ENCODE measurements at regions not wholly inside any gene's neighbourhood (a gene's known extent, or its start where the extent isn't known, plus 50 kb on each side); places are given as distances from the start of the nearest gene placed in this dataset.

- H3K4me2 ChIP-seq, result no peak overlapping the region
- no peak overlapping the region for H3K4me3 Mint-ChIP-seq
- H3K9me3 Mint-ChIP-seq, result no peaks in the 10 kb centered on the region
- H3K27ac Mint-ChIP-seq, result no peak overlapping the region
- no peaks in the 10 kb centered on the region; the same call in 2 of the 3 replicates for H3K36me3 Mint-ChIP-seq (ENCODE audit: low read depth)
- TF ChIP-seq POLR2AphosphoS5 (IDR thresholded peaks at IDR 0.05; ENCODE audit: low read depth), result no peak
- TF ChIP-seq EZH2 (IDR thresholded peaks at IDR 0.05; ENCODE audit: low read depth, unreplicated experiment), result no peak
- TF ChIP-seq ZNF462 (CRISPR knock-in tag; IDR thresholded peaks at IDR 0.05), result no peak
- no peak for TF ChIP-seq EZH2phosphoT487 (IDR thresholded peaks at IDR 0.05; ENCODE audit: unreplicated experiment)
- no peak for TF ChIP-seq ZNF331 (CRISPR knock-in tag; IDR thresholded peaks at IDR 0.05; ENCODE audit: low read depth)
- TF ChIP-seq NANOG (IDR thresholded peaks at IDR 0.05; ENCODE audit: borderline replicate concordance), result no peak
- no peak for TF ChIP-seq CREB1 (CRISPR knock-in tag; IDR thresholded peaks at IDR 0.05; ENCODE audit: low read depth)
- TF ChIP-seq JUNB (IDR thresholded peaks at IDR 0.05; ENCODE audit: unreplicated experiment), result no peak
- no peaks in the 10 kb centered on the region for H3K27me3 ChIP-seq (ENCODE audit: insufficient read depth)
- H4K20me1 ChIP-seq (replicated peaks; ENCODE audit: insufficient read depth), result no peaks in the 10 kb centered on the region
- H3K27ac ChIP-seq (ENCODE audit: low read depth), result no peak overlapping the region
- no peaks in the 10 kb centered on the region for H3K36me3 ChIP-seq (ENCODE audit: insufficient read depth)
- H3K79me2 ChIP-seq (replicated peaks; ENCODE audit: insufficient read depth), result no peaks in the 10 kb centered on the region
- H3K4me1 ChIP-seq (ENCODE audit: insufficient read depth), result no peaks in the 10 kb centered on the region
- no peak overlapping the region for H3K4me3 ChIP-seq
- DNase-seq (ENCODE audit: low spot score) (no peak), ATAC-seq (no peak)
- H3K9me2 ChIP-seq (ENCODE audit: insufficient read depth), result 0 out of 2 replicates have a peak, but pooled peaks cover 3% of the 10 kb centered on the region
- no peaks in the 10 kb centered on the region for H3F3A ChIP-seq (replicated peaks; ENCODE audit: low read depth)
- H2AFZ ChIP-seq, result no peak overlapping the region
- H3K27me3 Mint-ChIP-seq (ENCODE audit: insufficient read depth, low read depth, poor library complexity), result no peaks in the 10 kb centered on the region
- peaks cover 26% of the 10 kb centered on the region for H3K4me1 Mint-ChIP-seq
These were observed 764.7 kb upstream of the EEF2KMT start for GRCh38 chr16:5862103-5862840.
